DND-41 (cell line): ENCODE measurements at regions not wholly inside any gene's neighbourhood (a gene's known extent, or its start where the extent isn't known, plus 50 kb on each side); places are given as distances from the start of the nearest gene placed in this dataset.

Experiments used
- ATAC-seq: fragments of 200-7000 bp; cut with Tn5 transposase; 3 replicates; pipeline ENCODE4 v1.9.1; 2021; ENCODE audit warnings: low read depth; ENCODE audit not compliant: insufficient read depth
- DNase-seq: peaks from one replicate; pipeline ENCODE4 v3.0.0-alpha.2; 2020
- H2AFZ ChIP-seq: 2 replicates; pipeline ENCODE4 v1.6.0; 2012; ENCODE audit warnings: low read depth, low read length
- H3K27ac ChIP-seq: 2 replicates; pipeline ENCODE4 v1.5.1; 2012; ENCODE audit warnings: low read length, inconsistent platforms
- H3K27me3 ChIP-seq: fragments of 200-600 bp; sonication (generic); 2 replicates; pipeline ENCODE4 v1.6.0; 2012; ENCODE audit warnings: low read length, mild to moderate bottlenecking, inconsistent platforms; ENCODE audit not compliant: insufficient read depth, poor library complexity
- H3K36me3 ChIP-seq: 2 replicates; pipeline ENCODE4 v1.5.1; 2012; ENCODE audit warnings: low read length, inconsistent platforms; ENCODE audit not compliant: insufficient read depth
- H3K4me1 ChIP-seq: 2 replicates; pipeline ENCODE4 v1.5.1; 2012; ENCODE audit warnings: mild to moderate bottlenecking, low read length; ENCODE audit not compliant: insufficient read depth
- H3K4me2 ChIP-seq: 2 replicates; pipeline ENCODE4 v1.6.0; 2012; ENCODE audit warnings: mild to moderate bottlenecking, moderate library complexity, low read length, inconsistent platforms; ENCODE audit not compliant: insufficient read depth
- H3K4me3 ChIP-seq, 2 experiments: fragments of 200-600 bp in 1 of 2; shearing (Covaris generic) in 1 of 2; 2 replicates each; pipeline ENCODE4 v1.5.1; 2012 to 2016; ENCODE audit warnings: inconsistent platforms in 2 of 2, low read length in 2 of 2, mild to moderate bottlenecking in 2 of 2, low read depth in 1 of 2, moderate library complexity in 1 of 2
- H3K79me2 ChIP-seq: 2 replicates; pipeline ENCODE4 v1.6.0; 2012; ENCODE audit warnings: low read length, inconsistent platforms; ENCODE audit not compliant: insufficient read depth
- H3K9ac ChIP-seq: 2 replicates; pipeline ENCODE4 v1.6.0; 2012; ENCODE audit warnings: low read depth, mild to moderate bottlenecking, inconsistent platforms, low read length, moderate library complexity
- H3K9me3 ChIP-seq: 2 replicates; pipeline ENCODE4 v1.5.1; 2012; ENCODE audit warnings: low read length, moderate library complexity, mild to moderate bottlenecking, inconsistent platforms; ENCODE audit not compliant: insufficient read depth, severe bottlenecking
- H4K20me1 ChIP-seq: 2 replicates; pipeline ENCODE4 v1.6.0; 2012; ENCODE audit warnings: low read length; ENCODE audit not compliant: insufficient read depth
- EZH2 ChIP-seq: IDR thresholded peaks from 3 replicates; pipeline ENCODE4 v1.6.1; 2012; ENCODE audit warnings: borderline replicate concordance, low read depth, mild to moderate bottlenecking, moderate library complexity, low read length, inconsistent platforms; ENCODE audit not compliant: severe bottlenecking
- TF ChIP-seq, protein P1 (sequence below): IDR thresholded peaks from 2 replicates; pipeline ENCODE4 v1.5.1; 2012; ENCODE audit warnings: borderline replicate concordance, low read length, moderate library complexity, mild to moderate bottlenecking; ENCODE audit not compliant: poor library complexity, severe bottlenecking; ENCODE audit errors: extremely low read depth

GRCh38 chr1:81432059-81432458 is 368.7 kb upstream of the ADGRL2 start:
- Histone ChIP-seq H3K9me3 (no peaks in the 10 kb centered on the region), H3K9ac (no peak overlapping the region)
- ATAC-seq, result no peak

DNA sequence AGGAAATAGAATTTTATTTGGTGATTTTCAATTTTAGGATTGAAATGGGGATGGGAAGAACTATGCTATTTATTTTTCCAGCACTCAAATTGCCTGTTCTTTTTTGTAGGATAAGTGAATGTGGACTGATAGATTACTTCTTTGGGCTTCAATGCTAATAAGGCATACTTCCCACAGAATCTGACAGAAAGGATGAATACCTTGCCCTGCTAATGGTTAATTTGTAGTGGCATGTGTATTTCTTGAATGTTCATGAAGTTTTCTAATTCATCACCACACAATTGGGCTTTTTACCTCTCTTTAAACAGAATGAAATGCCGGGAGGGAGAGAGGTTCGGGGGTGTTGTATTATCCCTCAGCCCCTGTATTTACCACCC is 369.1 kb upstream of the ADGRL2 start:
- ATAC-seq (no peak), DNase-seq (no peak)
- no peak overlapping the region for H3K4me3 ChIP-seq
- H3K9me3 ChIP-seq, result no peaks in the 10 kb centered on the region
- H3K27me3 ChIP-seq, result no peaks in the 10 kb centered on the region
- no peaks in the 10 kb centered on the region for H4K20me1 ChIP-seq
- H3K4me2 ChIP-seq, result no peak overlapping the region
- no peaks in the 10 kb centered on the region for H3K79me2 ChIP-seq
- H3K36me3 ChIP-seq, result no peaks in the 10 kb centered on the region
- no peak overlapping the region for H2AFZ ChIP-seq
- H3K9ac ChIP-seq, result no peak overlapping the region
- H3K27ac ChIP-seq, result no peak overlapping the region
- no peak for TF ChIP-seq EZH2
- TF ChIP-seq, protein P1, sequence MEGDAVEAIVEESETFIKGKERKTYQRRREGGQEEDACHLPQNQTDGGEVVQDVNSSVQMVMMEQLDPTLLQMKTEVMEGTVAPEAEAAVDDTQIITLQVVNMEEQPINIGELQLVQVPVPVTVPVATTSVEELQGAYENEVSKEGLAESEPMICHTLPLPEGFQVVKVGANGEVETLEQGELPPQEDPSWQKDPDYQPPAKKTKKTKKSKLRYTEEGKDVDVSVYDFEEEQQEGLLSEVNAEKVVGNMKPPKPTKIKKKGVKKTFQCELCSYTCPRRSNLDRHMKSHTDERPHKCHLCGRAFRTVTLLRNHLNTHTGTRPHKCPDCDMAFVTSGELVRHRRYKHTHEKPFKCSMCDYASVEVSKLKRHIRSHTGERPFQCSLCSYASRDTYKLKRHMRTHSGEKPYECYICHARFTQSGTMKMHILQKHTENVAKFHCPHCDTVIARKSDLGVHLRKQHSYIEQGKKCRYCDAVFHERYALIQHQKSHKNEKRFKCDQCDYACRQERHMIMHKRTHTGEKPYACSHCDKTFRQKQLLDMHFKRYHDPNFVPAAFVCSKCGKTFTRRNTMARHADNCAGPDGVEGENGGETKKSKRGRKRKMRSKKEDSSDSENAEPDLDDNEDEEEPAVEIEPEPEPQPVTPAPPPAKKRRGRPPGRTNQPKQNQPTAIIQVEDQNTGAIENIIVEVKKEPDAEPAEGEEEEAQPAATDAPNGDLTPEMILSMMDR, result no peak
- H3K4me1 ChIP-seq, result no peaks in the 10 kb centered on the region

More at GRCh38 chr1:81432059-81432458, 368.7 kb upstream of the ADGRL2 start:
- no peaks in the 10 kb centered on the region for H3K79me2 ChIP-seq
- H3K36me3 ChIP-seq, result no peaks in the 10 kb centered on the region
- H2AFZ ChIP-seq, result no peak overlapping the region
- no peak overlapping the region for H3K27ac ChIP-seq
- no peaks in the 10 kb centered on the region for H3K27me3 ChIP-seq
- H3K4me3 ChIP-seq, result no peak overlapping the region
- no peaks in the 10 kb centered on the region for H3K4me1 ChIP-seq
- no peaks in the 10 kb centered on the region for H4K20me1 ChIP-seq
- no peak for DNase-seq
- no peak for TF ChIP-seq EZH2
- TF ChIP-seq, protein P1, result no peak
- no peak overlapping the region for H3K4me2 ChIP-seq

DNA sequence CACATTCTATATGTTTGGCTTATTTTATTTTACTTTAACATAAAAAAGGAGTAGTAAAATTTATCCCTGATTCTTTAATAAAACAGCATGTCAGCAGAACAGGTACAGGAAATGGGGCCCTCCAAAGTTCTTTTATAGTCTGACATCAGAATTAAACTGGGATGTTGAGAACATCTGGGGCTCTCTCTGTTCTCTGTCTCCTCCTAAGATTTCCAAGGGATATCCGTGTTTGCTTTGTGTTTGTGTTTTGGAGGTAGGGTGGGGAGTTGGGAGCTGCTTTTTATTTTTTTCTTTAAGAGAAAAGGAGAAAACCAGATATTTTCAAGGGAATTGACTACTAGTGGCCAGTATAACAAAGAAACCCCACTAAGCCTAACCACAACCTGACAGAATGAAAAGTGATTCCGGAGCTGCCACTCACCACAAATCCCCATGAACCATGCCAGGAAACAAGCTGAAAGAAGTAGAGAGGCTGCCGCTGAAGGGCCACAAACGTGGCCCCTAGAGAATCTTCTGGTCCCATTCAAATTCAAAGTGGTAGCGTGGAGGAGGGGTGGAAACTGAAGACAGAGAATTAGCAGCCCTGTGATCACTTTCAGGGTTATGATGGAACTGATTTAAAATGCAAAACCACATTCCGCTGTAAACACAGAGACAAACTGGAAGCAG is 369.6 kb upstream of the ADGRL2 start:
- no peak overlapping the region for H3K4me2 ChIP-seq
- no peak for TF ChIP-seq EZH2
- TF ChIP-seq, protein P1, result no peak
- no peaks in the 10 kb centered on the region for H3K27me3 ChIP-seq
- no peaks in the 10 kb centered on the region for H4K20me1 ChIP-seq
- H3K4me1 ChIP-seq, result no peaks in the 10 kb centered on the region
- H3K27ac ChIP-seq, result no peak overlapping the region
- H3K79me2 ChIP-seq, result no peaks in the 10 kb centered on the region
- H3K36me3 ChIP-seq, result no peaks in the 10 kb centered on the region
- H2AFZ ChIP-seq, result no peak overlapping the region
- no peak for ATAC-seq
- H3K9ac ChIP-seq, result no peak overlapping the region
- no peaks in the 10 kb centered on the region for H3K9me3 ChIP-seq
- no peak overlapping the region for H3K4me3 ChIP-seq
- no peak for DNase-seq
